Osteoblast (primary cell): ENCODE measurements at regions not wholly inside any gene's neighbourhood (a gene's known extent, or its start where the extent isn't known, plus 50 kb on each side); places are given as distances from the start of the nearest gene placed in this dataset.

Experiments used
- DNase-seq: peaks from one replicate; pipeline ENCODE4 v3.0.0; 2011; ENCODE audit warnings: low spot score, mixed read lengths; ENCODE audit not compliant: insufficient read length; ENCODE audit errors: missing footprints
- H2AFZ ChIP-seq: 2 replicates; pipeline ENCODE4 v1.6.0; 2011; ENCODE audit warnings: mild to moderate bottlenecking, low read length
- H3K27ac ChIP-seq: 2 replicates; pipeline ENCODE4 v1.5.1; 2011; ENCODE audit warnings: mild to moderate bottlenecking, low read depth, low read length, moderate library complexity
- H3K27me3 ChIP-seq: 2 replicates; pipeline ENCODE4 v1.6.0; 2012; ENCODE audit warnings: mild to moderate bottlenecking, control low read depth, inconsistent platforms, low read length, moderate library complexity; ENCODE audit not compliant: insufficient read depth
- H3K36me3 ChIP-seq: 2 replicates; pipeline ENCODE4 v1.5.1; 2011; ENCODE audit warnings: mild to moderate bottlenecking, low read length, control low read depth, moderate library complexity; ENCODE audit not compliant: insufficient read depth
- H3K4me1 ChIP-seq: 2 replicates; pipeline ENCODE4 v1.5.1; 2011; ENCODE audit warnings: mild to moderate bottlenecking, low read length, control low read depth, moderate library complexity; ENCODE audit not compliant: insufficient read depth
- H3K4me2 ChIP-seq: 2 replicates; pipeline ENCODE4 v1.6.0; 2011; ENCODE audit warnings: mild to moderate bottlenecking, low read length; ENCODE audit not compliant: insufficient read depth
- H3K4me3 ChIP-seq: fragments of 200-600 bp; sonication (generic); 3 replicates; pipeline ENCODE4 v1.5.1; 2012; ENCODE audit warnings: mild to moderate bottlenecking, low read length, inconsistent platforms; ENCODE audit not compliant: insufficient read depth
- H3K79me2 ChIP-seq: 2 replicates; pipeline ENCODE4 v1.6.0; 2012; ENCODE audit warnings: mild to moderate bottlenecking, low read length, control low read depth, inconsistent platforms; ENCODE audit not compliant: insufficient read depth
- H3K9me3 ChIP-seq: 2 replicates; pipeline ENCODE4 v1.5.1; 2011; ENCODE audit warnings: low read depth, low read length, control low read depth
- H4K20me1 ChIP-seq: 2 replicates; pipeline ENCODE4 v1.6.0; 2012; ENCODE audit warnings: mild to moderate bottlenecking, low read length, control low read depth; ENCODE audit not compliant: insufficient read depth
- CTCF ChIP-seq: IDR thresholded peaks from 2 replicates; pipeline ENCODE4 v1.5.1; 2011; ENCODE audit warnings: mild to moderate bottlenecking, low read depth, low read length, moderate library complexity; ENCODE audit errors: extremely low read depth

GRCh38 chr14:51335961-51336723 lies 96.1 kb downstream of the TMX1 start:
- H3K4me2 ChIP-seq, result no peak overlapping the region
- no peak for TF ChIP-seq CTCF
- peaks cover 14% of the 10 kb centered on the region for H3K4me1 ChIP-seq
- no peaks in the 10 kb centered on the region for H3K36me3 ChIP-seq
- no peaks in the 10 kb centered on the region for H4K20me1 ChIP-seq
- DNase-seq, result no peak
- H2AFZ ChIP-seq, result no peak overlapping the region
- no peak overlapping the region for H3K4me3 ChIP-seq
- H3K9me3 ChIP-seq, result no peaks in the 10 kb centered on the region
- H3K27me3 ChIP-seq, result no peaks in the 10 kb centered on the region
- H3K27ac ChIP-seq, result no peak overlapping the region
- no peaks in the 10 kb centered on the region for H3K79me2 ChIP-seq

GRCh38 chr14:51336734-51337133 lies 96.7 kb downstream of the TMX1 start:
- no peak for TF ChIP-seq CTCF
- no peaks in the 10 kb centered on the region for H3K36me3 ChIP-seq
- no peaks in the 10 kb centered on the region for H3K79me2 ChIP-seq
- no peak overlapping the region for H2AFZ ChIP-seq
- H3K4me1 ChIP-seq, result peaks cover 14% of the 10 kb centered on the region
- H3K27me3 ChIP-seq, result no peaks in the 10 kb centered on the region
- H3K4me2 ChIP-seq, result no peak overlapping the region
- H3K9me3 ChIP-seq, result no peaks in the 10 kb centered on the region
- no peak overlapping the region for H3K4me3 ChIP-seq
- H4K20me1 ChIP-seq, result no peaks in the 10 kb centered on the region
- DNase-seq, result no peak
- no peak overlapping the region for H3K27ac ChIP-seq

GRCh38 chr14:51337520-51337919 lies 97.5 kb downstream of the TMX1 start:
- TF ChIP-seq CTCF, result no peak
- Histone ChIP-seq H2AFZ (no peak overlapping the region), H3K27ac (no peak overlapping the region), H4K20me1 (no peaks in the 10 kb centered on the region), H3K9me3 (no peaks in the 10 kb centered on the region), H3K79me2 (no peaks in the 10 kb centered on the region), H3K27me3 (no peaks in the 10 kb centered on the region), H3K4me2 (no peak overlapping the region), H3K4me1 (peaks cover 14% of the 10 kb centered on the region), H3K4me3 (no peak overlapping the region), H3K36me3 (no peaks in the 10 kb centered on the region)
- no peak for DNase-seq

GRCh38 chr14:51341338-51341737 lies 101.3 kb downstream of the TMX1 start:
- no peak for TF ChIP-seq CTCF
- no peaks in the 10 kb centered on the region for H3K9me3 ChIP-seq
- no peak overlapping the region for H2AFZ ChIP-seq
- no peaks in the 10 kb centered on the region for H3K27me3 ChIP-seq
- H3K4me2 ChIP-seq, result no peak overlapping the region
- DNase-seq, result no peak
- no peaks in the 10 kb centered on the region for H3K36me3 ChIP-seq
- H4K20me1 ChIP-seq, result no peaks in the 10 kb centered on the region
- H3K4me3 ChIP-seq, result no peak overlapping the region
- no peak overlapping the region for H3K27ac ChIP-seq
- no peaks in the 10 kb centered on the region for H3K79me2 ChIP-seq
- H3K4me1 ChIP-seq, result no peaks in the 10 kb centered on the region
